Stimulated activated CD4-positive, alpha-beta T cell treated with anti-CD3 and anti-CD28 coated beads, Interleukin-1b, Interleukin-23, amount 100 ng/mL, for 48 hours (primary cell): ENCODE measurements at regions not wholly inside any gene's neighbourhood (a gene's known extent, or its start where the extent isn't known, plus 50 kb on each side); places are given as distances from the start of the nearest gene placed in this dataset.

Experiments used
- DNase-seq: peaks from one replicate; pipeline ENCODE4 v3.0.0-alpha.2; 2020

- DNase-seq = no peak
These were observed 506.1 kb upstream of the FZD8 start for GRCh38 chr10:36148207-36148606.

GRCh38 chr10:36147529-36147928, 505.4 kb upstream of the FZD8 start:
- no peak for DNase-seq

- DNase-seq = no peak
These were observed 499.9 kb upstream of the FZD8 start for GRCh38 chr10:36141856-36142560.

GRCh38 chr10:36129051-36129450, 487.0 kb upstream of the FZD8 start:
- no peak for DNase-seq

DNA sequence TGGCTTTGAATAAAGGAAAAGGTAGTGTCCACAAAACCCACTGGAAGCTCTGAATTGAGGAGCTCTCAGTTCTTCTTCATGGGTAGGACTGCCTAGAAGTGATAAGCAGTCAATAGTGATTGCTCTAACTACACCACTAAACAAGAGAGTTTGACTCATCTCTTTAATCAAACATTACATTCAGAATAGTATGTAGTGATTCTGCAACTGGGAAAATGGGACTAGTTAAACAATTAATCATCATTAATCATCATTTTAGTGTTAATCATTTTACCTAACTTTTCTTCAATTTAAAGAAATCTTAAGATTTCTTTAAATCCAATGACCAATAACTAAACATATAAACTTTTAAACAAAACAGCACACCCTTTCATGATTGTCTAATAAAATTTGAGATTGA, 484.0 kb upstream of the FZD8 start:
- DNase-seq = no peak

DNA sequence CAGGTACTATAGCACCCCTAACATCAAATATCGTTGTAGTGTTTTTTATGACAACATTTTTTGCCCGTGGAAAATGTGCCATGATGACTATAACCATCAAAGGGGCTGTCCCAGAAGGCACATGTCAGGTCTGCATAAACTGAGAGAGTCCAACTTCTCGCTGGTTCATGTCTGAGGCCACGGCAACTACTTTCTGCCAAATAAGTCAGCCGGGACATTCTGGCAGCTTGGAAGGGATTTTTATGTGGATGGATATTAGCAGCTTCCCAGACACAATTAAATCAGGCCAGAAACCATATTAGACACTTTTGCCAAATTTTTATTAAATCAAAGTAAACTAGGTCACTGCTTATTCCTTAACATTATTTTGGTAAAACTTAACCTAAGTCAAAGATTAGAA, 477.4 kb upstream of the FZD8 start:
- DNase-seq = no peak

- no peak for DNase-seq
These were observed 476.2 kb upstream of the FZD8 start for GRCh38 chr10:36118314-36118713.

- no peak for DNase-seq
These were observed 475.8 kb upstream of the FZD8 start for GRCh38 chr10:36117890-36118289.

- no peak for DNase-seq
These were observed 475.1 kb upstream of the FZD8 start for GRCh38 chr10:36117231-36117630.

DNA sequence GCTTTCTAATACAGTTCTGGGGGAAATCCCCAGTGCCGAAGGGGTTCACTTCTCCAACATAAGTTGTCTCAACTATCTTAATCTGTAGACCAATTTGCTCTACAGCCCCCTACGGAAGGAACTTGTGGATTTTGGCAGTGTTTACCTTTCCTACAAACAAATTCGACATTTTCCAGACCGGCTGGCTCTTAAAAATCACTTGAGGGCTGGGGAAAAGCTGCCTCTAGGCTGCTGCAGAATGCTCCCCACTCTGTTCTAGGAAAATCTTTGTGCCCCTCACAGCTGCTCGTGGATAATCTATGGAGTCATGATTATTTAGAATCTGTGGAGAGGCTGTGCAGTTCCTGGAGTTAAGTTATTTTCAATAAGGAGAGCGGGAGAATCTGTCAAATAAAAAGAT, 474.6 kb upstream of the FZD8 start:
- no peak for DNase-seq

GRCh38 chr10:36116040-36116439, 473.9 kb upstream of the FZD8 start:
- DNase-seq = no peak

DNA sequence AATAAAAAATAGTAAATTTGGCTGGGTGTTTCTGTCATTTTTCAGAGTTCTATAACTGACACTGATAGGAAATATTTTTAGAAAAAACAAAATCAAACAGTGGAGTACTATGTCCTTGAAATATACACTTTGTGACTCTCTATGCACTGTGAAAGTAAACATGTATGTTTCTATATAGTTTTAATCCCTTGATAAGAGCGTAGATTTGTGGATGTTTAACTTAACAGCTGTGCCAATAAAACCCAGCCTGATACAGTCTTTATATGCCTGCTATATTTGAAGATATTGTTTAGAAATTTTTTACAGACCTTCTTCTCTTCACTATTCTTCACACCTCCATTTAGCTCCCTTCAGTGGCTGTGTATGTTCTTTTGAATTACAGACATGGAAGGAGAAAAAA, 473.3 kb upstream of the FZD8 start:
- DNase-seq = no peak

DNA sequence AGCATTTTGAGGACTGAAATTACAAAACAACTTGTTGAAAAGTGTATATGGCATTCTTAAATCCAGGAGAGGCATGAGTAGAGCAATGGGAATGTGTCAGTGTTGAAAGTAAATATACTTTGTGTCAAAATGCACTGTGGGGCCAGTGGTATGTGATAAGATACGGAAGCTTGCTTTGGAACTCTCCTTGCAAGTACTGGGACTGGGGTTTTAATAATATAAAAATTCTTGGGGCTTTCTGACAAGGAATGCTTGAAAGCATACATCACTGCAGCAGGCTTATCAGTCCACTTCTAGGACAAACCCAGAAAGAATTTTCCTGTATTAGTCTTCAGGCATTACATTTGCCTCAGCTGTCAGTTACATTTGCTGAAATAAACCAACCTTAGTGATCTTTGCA, 472.8 kb upstream of the FZD8 start:
- no peak for DNase-seq

- DNase-seq = no peak
These were observed 472.0 kb upstream of the FZD8 start for GRCh38 chr10:36114141-36114540.

GRCh38 chr10:36111676-36112075, 469.6 kb upstream of the FZD8 start:
- DNase-seq = no peak

GRCh38 chr10:36110097-36110496, 468.0 kb upstream of the FZD8 start:
- DNase-seq = no peak

DNA sequence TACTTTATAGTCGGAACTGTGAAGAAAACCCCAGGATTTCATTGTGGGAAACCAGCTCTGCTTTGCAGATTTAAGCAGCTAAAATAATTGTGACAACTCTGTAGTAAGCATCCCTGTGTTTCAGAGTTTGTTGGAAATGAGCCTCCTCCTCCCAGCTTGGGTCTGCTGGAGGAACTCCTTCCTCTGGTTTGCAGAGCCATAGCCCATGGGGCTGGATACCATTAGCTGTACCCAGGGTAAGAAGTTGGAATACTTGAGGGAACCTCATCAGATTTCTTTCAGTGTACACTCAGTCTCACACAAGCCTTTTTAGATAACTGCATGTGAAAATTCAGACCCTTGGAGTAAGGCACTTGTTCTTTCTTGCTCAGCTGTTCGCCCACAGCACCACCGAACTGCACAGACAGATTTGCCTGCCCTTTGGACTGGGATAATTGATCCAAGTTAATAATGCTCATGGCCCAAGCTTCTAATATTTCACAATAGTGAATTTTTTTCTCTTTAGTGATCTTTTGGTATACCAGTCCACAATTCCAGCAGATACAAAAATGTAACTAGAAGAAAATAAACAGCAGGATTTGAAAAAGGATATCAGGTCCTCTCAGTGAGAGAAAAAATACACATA, 467.4 kb upstream of the FZD8 start:
- no peak for DNase-seq

- no peak for DNase-seq
These were observed 455.6 kb upstream of the FZD8 start for GRCh38 chr10:36097696-36098095.

DNA sequence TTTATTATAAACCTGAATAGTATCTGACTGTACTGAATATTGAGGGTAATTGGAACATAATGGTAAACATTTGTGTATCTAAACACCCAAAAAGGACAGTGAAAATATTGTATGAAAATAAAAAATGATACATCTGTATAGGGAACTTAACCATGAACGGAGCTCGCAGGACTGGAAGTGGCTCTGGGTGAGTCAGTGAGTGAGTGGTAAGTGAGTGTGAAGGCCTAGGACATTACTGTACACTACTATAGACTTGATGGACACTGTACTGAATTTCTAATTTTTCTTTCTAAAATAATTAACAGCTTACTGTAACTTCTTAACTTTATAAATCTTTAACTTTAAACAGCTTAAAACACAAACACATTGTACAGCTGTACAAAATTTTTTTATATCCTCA, 454.5 kb upstream of the FZD8 start:
- no peak for DNase-seq

GRCh38 chr10:36094096-36094495, 452.0 kb upstream of the FZD8 start:
- no peak for DNase-seq

DNA sequence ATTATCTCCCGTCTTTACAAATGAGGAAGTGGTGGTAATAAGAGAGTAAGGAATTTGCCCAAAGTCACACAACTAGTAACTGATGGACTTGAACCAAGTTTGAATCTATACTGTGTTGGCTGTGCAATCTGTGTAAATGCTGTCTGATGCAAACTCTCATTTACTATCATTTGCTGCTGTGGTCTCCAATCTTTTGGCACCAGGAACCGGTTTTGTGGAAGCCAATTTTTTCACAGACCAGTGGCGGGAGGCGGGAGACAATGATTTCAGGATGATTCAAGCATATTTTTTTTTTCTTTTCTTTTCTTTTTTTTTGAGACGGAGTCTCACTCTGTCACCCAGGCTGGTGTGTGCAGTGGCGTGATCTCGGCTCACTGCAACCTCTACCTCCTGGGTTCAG, 450.0 kb upstream of the FZD8 start:
- DNase-seq = no peak

- no peak for DNase-seq
These were observed 448.9 kb upstream of the FZD8 start for GRCh38 chr10:36091007-36091406.

DNA sequence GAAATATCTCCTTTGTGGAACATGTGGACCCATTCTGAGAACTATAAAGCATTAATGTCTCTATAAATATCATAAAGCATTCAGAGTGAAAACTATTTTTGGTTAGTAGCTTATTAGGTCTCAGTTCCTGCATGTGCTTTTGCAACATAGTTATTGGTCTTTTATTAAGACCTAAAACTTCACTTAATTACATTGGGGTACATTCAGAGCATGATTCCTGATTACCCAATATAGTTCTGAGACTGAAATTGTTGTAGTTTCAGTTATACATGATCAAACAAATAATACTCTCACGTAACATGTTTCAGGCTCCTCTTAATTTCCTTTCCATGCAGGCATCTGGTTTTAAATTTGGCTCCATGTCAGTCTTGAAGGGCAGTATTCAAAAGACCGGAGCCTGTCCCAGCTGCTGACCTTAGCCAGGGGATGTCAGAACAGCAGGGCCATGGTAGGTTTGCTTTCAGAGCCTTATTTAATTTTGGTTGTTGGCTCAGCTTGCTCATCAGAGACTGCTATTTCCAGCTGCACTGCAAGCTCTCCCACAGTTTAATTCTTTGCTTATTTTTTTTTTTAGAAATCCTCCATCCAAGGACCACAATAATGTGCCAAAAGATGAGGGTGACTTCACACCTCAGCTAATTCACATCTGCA, 447.8 kb upstream of the FZD8 start:
- DNase-seq = no peak
